ENCODE measurements at regions not wholly inside any gene's neighbourhood (a gene's known extent, or its start where the extent isn't known, plus 50 kb on each side); places are given as distances from the start of the nearest gene placed in this dataset.

- no peak for TF ChIP-seq CTCF (conservative IDR thresholded peaks at IDR 0.05; ENCODE audit: low read depth, low read length)
- TF ChIP-seq RAD21 (IDR thresholded peaks at IDR 0.05; ENCODE audit: low read length): no peak
- TF ChIP-seq POLR2A (IDR thresholded peaks at IDR 0.05; ENCODE audit: low read depth, low read length): no peak
- TF ChIP-seq RFX5 (IDR thresholded peaks at IDR 0.05; ENCODE audit: low read depth, low read length): no peak
- TF ChIP-seq CEBPB (IDR thresholded peaks at IDR 0.05; ENCODE audit: low read depth, low read length): no peak
- TF ChIP-seq FOS (IDR thresholded peaks at IDR 0.05; ENCODE audit: low read depth, low read length): no peak
- TF ChIP-seq BHLHE40 (IDR thresholded peaks at IDR 0.05; ENCODE audit: low read depth, low read length): no peak
- TF ChIP-seq, protein P1, sequence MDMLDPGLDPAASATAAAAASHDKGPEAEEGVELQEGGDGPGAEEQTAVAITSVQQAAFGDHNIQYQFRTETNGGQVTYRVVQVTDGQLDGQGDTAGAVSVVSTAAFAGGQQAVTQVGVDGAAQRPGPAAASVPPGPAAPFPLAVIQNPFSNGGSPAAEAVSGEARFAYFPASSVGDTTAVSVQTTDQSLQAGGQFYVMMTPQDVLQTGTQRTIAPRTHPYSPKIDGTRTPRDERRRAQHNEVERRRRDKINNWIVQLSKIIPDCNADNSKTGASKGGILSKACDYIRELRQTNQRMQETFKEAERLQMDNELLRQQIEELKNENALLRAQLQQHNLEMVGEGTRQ (IDR thresholded peaks at IDR 0.05; ENCODE audit: low read depth, low read length): no peak
- no peak for TF ChIP-seq RCOR1 (IDR thresholded peaks at IDR 0.05; ENCODE audit: insufficient replicate concordance, low read length)
- TF ChIP-seq MAFK (IDR thresholded peaks at IDR 0.05; ENCODE audit: low read depth, low read length): no peak
- TF ChIP-seq NFE2L2 (IDR thresholded peaks at IDR 0.05; ENCODE audit: low read depth, low read length): no peak
Observed at GRCh38 chr15:93826293-93826692, 405.1 kb upstream of the MCTP2 start.
